ENCODE measurements at regions not wholly inside any gene's neighbourhood (a gene's known extent, or its start where the extent isn't known, plus 50 kb on each side); places are given as distances from the start of the nearest gene placed in this dataset.

GRCh38 chr7:9900339-9900738, 1073.3 kb upstream of the PHF14 start:
- H3K36me3 ChIP-seq: no peaks in the 10 kb centered on the region
- no peaks in the 10 kb centered on the region for H3K27me3 ChIP-seq (ENCODE audit: insufficient read depth, low read depth, severe bottlenecking)
- TF ChIP-seq CTCF (IDR thresholded peaks at IDR 0.05; ENCODE audit: low read depth, low read length): no peak

GRCh38 chr7:9921326-9921725, 1052.3 kb upstream of the PHF14 start:
- DNase-seq: no peak
- H3K36me3 ChIP-seq: no peaks in the 10 kb centered on the region
- H3K9me3 ChIP-seq (ENCODE audit: severe bottlenecking): no peaks in the 10 kb centered on the region
- no peak for TF ChIP-seq CTCF (IDR thresholded peaks at IDR 0.05; ENCODE audit: low read depth, low read length)
- H3K4me3 ChIP-seq (ENCODE audit: low read depth, low read length): no peak overlapping the region
- H3K27ac ChIP-seq: no peak overlapping the region
- no peaks in the 10 kb centered on the region for H3K27me3 ChIP-seq (ENCODE audit: insufficient read depth, low read depth, severe bottlenecking)

More at GRCh38 chr7:9900339-9900738, 1073.3 kb upstream of the PHF14 start:
- Histone ChIP-seq H3K4me3 (ENCODE audit: low read depth, low read length) (no peak overlapping the region), H3K9me3 (ENCODE audit: severe bottlenecking) (no peaks in the 10 kb centered on the region), H3K27ac (no peak overlapping the region)
- no peak for DNase-seq

GRCh38 chr7:9937944-9938631, 1035.6 kb upstream of the PHF14 start:
- no peak for TF ChIP-seq CTCF (IDR thresholded peaks at IDR 0.05; ENCODE audit: low read depth, low read length)
- H3K36me3 ChIP-seq: no peaks in the 10 kb centered on the region
- no peak for DNase-seq
- no peak overlapping the region for H3K4me3 ChIP-seq (ENCODE audit: low read depth, low read length)
- H3K27ac ChIP-seq: no peak overlapping the region
- H3K27me3 ChIP-seq (ENCODE audit: insufficient read depth, low read depth, severe bottlenecking): no peaks in the 10 kb centered on the region
- no peaks in the 10 kb centered on the region for H3K9me3 ChIP-seq (ENCODE audit: severe bottlenecking)

GRCh38 chr7:9939176-9939575, 1034.5 kb upstream of the PHF14 start:
- DNase-seq: no peak
- no peak overlapping the region for H3K4me3 ChIP-seq (ENCODE audit: low read depth, low read length)
- no peak for TF ChIP-seq CTCF (IDR thresholded peaks at IDR 0.05; ENCODE audit: low read depth, low read length)
- no peaks in the 10 kb centered on the region for H3K9me3 ChIP-seq (ENCODE audit: severe bottlenecking)
- no peaks in the 10 kb centered on the region for H3K36me3 ChIP-seq
- H3K27me3 ChIP-seq (ENCODE audit: insufficient read depth, low read depth, severe bottlenecking): no peaks in the 10 kb centered on the region
- no peak overlapping the region for H3K27ac ChIP-seq

GRCh38 chr7:9945131-9945530, 1028.5 kb upstream of the PHF14 start:
- no peak overlapping the region for H3K4me3 ChIP-seq (ENCODE audit: low read depth, low read length)
- no peak overlapping the region for H3K27ac ChIP-seq

More at GRCh38 chr7:9945131-9945530, 1028.5 kb upstream of the PHF14 start:
- no peak for DNase-seq
- no peaks in the 10 kb centered on the region for H3K9me3 ChIP-seq (ENCODE audit: severe bottlenecking)
- no peaks in the 10 kb centered on the region for H3K36me3 ChIP-seq
- TF ChIP-seq CTCF (IDR thresholded peaks at IDR 0.05; ENCODE audit: low read depth, low read length): no peak
- no peaks in the 10 kb centered on the region for H3K27me3 ChIP-seq (ENCODE audit: insufficient read depth, low read depth, severe bottlenecking)
